HG02571 (cell line): ENCODE measurements at regions not wholly inside any gene's neighbourhood (a gene's known extent, or its start where the extent isn't known, plus 50 kb on each side); places are given as distances from the start of the nearest gene placed in this dataset.

Experiments
- ATAC-seq: cut with Tn5 transposase; IDR thresholded peaks from one replicate; pipeline ENCODE4 v1.9.1; 2021; ENCODE audit warnings: mild to moderate bottlenecking, moderate library complexity; ENCODE audit not compliant: unreplicated experiment

DNA sequence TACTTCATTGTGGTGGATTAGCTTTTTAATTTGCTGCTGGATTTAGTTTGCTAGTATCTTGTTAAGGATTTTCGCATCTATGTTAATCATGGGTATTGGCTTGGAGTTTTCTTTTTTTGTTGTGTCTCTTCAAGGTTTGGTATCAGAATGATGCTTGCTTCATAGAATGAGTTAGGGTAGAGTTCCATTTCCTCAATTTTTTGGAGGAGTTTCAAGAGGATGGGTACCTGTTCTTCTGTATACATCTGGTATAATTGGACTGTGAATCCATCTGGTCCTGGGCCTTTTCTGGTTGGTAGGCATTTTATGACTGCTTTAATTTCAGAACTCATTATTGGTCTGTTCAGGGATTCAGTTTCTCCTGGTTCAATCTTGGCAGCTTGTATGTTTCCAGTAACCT, 335.6 kb downstream of the EDEM1 start:
- no peak for ATAC-seq

DNA sequence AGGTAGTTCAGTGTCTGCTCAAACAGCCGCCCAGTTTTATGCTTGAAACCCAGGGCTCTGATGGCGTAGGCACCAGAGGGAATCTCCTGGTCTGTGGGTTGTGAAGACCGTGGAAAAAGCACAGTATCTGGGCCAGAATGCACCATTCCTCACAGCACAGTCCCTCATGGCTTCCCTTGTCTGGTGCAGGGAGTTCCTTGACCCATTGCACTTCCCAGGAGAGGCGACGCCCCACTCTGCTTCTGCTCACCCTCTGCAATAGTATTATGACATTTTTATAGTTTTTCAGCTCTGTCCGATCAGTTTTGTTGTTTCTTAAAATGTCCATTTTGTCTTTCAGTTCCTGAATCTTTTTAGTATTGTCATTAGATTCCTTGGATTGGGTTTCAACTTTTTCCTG, 343.5 kb downstream of the EDEM1 start:
- no peak for ATAC-seq

DNA sequence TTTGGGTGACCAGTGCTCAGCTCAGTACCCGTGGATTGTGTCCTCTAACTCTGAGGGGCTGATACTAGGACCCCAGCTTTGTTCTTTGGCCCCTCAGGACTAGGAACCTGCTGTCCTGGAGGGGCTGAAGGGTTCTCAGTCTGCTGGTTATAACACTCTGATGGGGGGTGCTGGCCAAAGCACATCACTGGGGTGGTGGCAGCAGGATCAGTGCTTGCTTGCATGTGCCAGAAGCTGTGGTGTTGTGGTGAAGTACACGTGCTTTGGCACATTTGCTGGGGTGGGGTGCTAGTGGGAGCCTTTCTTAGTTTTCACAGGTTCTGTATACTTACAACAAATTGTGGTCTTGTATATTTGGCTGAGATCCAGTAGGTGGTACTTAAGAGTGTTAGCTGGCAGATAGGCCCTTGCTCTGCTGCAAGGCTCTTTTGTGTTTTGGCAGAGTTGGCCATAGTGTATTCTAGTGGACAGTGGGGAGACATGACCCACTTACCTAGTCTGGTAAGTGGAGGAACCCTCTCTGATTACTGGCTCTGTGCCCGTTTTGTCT, 344.3 kb downstream of the EDEM1 start:
- no peak for ATAC-seq

DNA sequence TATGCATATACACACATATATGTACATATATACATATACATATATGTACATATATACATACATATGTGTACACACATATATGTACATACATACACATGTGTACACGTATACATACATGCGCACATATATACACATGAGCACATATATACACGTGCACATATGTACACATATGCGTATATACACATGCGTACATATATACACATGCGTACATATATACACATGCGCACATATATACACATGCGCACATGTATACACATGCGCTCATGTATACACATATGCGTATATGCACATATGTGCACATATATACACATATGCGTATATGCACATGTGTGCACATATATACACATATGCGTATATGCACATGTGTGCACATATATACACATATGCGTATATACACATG, 353.0 kb downstream of the EDEM1 start:
- no peak for ATAC-seq

DNA sequence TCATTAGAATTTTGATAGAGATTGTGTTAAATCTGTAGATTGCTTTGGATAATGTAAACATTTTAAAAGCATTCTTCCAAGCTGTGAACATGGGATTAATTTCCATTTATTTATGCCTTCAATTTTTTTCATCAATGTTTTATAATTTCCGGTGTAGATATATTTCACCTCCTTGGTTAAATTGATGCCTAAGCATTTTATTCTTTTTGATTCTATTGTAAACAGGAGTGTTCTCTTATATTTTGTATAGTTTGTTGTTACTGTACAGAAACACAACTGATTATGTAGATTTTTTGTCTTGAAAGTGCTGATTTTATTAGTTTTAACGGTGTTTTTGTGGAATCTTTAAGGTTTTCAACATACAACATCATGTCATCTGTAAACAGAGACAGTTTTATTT, 355.0 kb downstream of the EDEM1 start:
- ATAC-seq, result no peak

DNA sequence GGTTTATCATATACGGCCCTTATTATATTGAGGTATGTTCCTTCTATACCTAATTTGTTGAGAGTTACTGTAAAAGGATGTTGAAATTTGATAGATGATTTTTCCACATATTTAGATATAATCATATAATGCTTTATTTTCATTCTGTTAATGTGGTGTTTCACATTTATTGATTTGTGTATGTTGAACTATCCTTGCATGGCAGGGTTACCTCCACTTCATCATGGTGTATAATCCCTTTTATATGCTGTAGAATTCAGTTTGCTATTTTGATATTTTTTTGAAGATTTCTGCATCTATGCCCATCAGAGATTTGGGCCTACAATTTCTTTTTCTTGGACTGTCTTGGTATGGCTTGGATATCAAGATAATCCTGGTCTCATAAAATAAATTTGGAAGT, 355.5 kb downstream of the EDEM1 start:
- ATAC-seq, result no peak

DNA sequence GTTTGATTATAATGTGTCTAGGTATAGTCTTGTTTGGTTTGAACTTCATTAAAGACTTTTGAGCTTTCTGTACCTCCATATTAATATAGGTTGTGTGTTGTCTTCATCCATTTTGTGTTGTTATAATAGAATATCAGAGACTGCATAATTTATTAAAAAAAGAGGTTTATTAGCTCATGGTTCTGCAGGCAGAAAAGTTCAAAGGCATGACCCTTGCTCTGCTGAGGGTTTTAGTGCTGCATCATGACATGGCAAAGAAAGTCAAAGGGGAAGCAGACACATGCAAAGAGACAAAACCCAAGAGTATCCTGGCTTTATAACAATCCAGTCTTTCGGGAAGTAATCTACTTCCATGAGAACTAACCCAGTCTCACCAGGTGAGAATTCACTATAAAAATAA, 358.2 kb downstream of the EDEM1 start:
- no peak for ATAC-seq

DNA sequence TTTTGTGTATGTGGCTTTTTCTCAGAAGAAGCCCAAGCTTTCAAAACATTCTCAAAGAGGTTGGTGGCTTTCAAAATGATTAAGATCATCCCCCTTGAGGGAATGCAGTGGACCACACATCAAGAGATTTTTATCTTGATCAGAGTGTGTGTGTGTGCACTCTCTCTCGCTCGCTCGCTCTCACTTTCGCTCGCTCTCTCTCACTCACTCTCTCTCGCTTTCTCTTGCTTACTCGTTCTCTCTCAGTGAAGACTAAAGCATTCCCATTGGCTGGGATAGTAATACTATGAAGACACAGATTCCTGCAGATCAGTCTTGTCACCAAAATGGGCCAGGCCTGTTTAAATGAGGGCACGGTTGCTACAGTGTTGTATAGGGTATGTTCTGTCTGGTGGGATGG, 365.7 kb downstream of the EDEM1 start:
- no peak for ATAC-seq

DNA sequence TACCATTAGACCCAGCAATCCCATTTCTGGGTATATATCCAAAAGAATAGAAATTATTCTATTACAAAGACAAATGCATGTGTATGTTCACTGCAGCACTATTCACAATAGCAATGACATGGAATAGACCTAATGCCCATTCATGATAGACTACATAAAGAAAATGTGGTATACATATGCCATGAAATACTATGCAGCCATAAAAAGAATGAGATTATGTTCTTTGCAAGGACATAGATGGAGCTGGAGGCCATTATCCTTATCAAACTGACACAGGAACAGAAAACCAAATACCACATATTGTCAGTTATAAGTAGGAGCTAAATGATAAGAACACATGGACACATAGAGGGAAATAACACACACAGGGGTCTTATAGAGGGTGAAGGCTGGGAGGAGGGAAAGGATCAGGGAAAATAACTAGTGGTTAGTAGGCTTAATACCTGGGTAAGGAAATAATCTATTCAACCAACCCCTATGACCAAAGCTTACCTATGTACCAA, 366.8 kb downstream of the EDEM1 start:
- ATAC-seq, result no peak

DNA sequence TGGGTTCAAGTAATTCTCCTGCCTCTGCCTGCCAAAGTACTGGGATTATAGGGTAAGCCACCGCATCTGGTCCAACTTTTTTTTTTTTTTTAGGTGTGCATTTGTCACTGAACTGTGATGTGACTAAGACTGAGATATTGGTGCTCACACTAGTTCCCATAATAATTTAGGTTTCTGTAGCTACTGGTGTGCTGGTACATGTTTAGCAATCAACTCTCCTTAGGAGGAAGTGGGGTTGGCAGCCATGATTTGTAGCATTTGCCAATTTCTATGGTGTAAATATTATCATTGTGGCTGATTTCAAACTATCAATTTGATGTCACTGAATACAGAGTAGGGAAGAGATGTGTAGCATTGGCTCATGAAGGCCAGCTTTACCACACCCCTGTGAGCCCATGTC, 372.7 kb downstream of the EDEM1 start:
- no peak for ATAC-seq

DNA sequence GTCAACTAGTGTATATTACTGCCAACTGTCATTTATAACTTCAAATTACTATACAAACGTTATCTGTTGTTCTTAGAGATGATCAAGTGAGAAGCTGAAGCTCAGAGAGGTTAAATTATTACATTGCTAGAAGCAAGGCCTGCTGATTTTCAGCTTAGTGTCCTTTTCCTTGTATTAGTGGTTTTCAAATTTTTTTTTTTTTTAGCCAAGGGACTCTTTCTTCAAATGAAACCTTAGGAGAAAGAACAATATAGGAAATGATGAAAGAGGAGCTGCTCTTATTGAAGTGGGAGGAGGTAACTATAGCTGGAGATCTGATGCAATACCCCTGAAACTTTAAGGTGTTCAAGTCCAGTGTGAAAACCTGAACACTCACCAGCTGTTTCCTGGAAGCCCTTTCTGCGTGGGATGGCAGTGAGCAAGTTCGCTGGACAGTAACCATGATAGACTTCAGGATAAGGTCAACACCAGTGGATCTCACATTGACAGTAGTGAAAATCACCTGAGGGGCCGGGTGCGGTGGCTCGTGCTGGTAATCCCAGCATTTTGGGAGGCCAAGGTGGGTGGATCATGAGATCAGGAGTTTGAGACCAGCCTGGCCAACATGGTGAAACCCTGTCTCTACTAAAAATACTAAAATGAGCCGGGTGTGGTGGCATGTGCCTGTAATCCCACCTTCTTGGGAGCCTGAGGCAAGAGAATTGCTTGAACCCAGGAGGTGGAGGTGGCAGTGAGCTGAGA, 376.2 kb downstream of the EDEM1 start:
- no peak for ATAC-seq

DNA sequence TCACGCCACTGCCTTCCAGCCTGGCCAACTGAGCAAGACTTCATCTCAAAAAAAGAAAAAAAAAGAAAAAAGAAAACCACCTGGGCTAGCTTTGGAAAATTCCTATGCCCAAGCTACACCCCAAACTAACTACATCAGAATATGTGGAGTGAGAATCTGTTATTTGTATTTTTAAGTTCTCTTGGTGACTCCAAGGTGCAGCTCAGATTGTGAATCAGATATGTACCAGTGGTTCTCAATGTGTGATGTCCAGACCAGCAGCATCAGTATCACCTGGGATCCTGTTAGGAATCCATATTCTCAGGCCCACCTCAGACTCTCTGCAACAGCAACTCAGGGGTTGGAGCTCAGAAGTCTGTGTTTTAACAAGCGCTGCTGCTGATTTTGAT, 376.8 kb downstream of the EDEM1 start:
- no peak for ATAC-seq

DNA sequence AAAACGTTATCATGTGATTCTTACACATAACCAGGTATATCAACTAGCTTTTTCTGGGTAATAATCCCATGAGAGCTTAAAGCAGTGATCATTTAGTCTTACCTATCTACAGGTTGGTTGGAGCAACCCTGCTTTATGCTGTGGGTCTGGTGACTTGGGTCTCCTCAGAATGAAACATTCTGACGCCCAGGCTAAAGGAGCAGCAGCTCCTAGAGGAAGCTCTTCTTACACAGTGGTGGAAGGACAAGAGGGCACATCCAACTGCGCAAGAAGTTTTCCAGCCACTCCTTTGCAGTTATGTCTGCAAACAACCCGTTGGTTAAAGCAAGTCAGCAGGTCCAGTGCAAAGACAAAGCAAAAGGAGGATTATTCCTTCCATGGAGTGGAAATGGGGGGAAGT, 377.5 kb downstream of the EDEM1 start:
- ATAC-seq, result no peak

DNA sequence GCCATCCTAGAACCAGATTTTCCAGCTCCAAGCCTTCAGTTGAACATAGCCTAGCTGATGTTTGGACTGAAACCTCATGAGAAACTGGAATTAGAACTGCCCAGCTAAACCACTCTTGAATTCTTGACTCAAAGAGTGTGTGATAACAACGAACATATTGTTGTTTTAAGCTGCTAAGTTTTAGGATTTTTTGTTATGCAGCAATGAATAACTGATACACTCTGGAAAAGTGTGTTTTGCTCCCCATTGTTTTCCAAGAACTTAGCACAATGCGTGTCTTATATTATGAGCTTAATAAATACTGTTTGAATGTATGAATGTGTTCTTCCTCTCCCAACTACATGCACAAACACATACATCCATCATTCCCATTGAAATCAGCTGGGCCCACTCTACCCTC, 379.6 kb downstream of the EDEM1 start:
- ATAC-seq, result no peak

DNA sequence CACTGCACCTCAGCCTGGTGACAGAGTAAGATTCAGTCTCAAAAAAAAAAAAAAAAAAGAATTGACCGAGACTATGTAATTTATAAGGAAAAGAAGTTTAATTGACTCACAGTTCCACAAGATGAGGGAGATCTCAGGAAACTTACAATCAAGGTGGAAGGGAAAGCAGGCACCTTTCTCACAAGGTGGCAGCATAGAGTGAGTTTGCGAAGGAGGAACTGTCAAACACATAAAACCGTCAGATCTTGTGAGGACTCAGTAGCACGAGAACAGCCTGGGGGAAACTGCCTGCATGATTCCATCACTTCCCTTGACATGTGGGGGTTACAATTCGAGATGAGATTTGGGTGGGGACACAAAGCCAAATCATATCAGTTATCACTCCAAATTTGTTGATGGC, 380.9 kb downstream of the EDEM1 start:
- ATAC-seq, result no peak

DNA sequence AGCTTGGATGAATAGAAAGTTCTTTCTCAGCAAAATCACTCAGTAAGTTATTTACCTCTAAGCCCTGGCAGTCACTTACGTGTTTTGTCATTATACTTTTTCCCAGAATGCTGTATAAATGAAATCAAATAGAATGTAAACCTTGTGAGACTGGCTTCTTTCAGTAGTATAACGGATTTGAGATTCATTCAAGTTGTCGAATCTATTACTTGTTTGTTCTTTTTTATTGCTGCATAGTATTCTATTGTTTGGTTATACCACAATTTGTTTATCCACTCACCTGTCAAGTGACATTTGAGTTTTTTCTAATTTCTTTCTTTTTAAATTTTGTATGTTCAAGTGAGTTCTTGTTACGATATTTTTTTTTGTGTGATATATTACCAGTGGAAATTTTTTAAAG, 381.6 kb downstream of the EDEM1 start:
- ATAC-seq, result no peak

DNA sequence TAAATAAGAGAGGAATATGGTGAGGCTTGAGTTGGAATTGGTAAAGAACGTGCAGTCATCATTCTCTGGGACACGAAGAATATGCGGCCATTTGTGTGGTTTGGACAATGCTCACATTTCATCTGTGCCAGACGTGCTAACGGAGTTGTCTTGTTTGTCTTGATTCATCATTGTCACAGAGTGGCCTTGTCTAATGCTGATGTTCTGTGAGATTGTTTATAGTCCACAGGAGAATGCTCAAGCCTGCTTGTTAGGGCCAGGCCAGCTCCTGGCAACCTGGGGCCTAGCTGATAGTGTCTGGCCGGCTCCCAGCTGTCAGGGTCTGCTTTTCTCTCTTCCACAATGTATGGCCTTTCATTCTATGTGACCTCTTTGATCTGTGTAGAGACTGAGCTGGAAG, 384.7 kb downstream of the EDEM1 start:
- ATAC-seq, result no peak

DNA sequence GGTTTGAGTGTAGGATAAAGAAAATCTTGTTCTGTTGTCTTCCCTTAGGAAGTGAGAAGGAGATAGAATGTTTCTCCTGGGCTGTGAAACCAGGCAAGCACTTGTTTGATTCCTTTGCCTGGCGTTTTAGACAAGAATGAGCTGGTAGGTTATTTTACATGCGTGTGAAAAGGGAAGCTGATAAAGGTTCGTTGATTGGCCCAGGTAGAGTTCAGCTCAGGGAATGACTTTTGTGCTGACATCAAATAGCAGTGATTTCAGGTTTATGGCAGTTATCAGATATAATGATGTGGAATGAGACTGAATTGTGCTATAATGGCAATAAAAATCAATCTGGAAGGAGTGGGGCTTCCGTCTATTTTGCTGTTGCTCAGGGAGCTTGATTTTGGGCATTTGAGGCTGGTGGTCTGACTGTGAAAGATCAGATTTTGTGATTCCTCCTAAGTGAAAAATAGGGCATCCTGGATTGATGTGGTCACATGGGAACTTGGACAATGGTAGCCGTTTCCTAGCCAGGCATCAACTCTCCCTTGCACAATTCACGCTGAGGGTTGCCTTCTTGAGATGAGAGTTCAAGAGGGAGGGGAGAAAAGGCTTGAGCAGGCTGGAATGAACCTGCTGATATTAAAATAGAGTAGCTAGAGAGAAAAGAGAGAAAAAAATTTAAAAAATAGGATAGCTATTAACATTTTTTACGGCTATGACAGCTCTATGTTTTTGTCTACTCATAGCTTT, 388.9 kb downstream of the EDEM1 start:
- ATAC-seq, result no peak

DNA sequence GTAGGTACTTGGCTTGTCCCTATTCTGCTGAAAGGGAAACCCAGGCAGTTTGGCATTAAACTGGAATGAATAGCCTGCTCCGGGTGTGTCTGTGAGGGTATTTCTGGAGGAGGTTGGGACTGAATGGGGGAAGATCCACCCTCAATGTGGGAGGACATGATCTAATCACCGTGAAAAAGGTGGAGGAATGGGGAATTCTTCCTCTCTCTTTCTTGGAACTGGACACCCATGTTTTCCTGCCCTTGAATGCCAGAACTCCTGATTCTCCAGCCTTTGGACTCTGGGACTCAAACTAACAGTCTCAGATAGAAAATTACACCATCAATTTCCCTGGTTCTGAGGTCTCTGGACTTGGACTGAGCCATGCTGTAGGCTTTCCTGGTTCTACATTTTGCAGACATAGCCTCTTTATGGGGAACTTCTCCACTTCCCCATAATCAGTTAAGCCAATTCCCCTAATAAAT, 391.7 kb downstream of the EDEM1 start:
- no peak for ATAC-seq

DNA sequence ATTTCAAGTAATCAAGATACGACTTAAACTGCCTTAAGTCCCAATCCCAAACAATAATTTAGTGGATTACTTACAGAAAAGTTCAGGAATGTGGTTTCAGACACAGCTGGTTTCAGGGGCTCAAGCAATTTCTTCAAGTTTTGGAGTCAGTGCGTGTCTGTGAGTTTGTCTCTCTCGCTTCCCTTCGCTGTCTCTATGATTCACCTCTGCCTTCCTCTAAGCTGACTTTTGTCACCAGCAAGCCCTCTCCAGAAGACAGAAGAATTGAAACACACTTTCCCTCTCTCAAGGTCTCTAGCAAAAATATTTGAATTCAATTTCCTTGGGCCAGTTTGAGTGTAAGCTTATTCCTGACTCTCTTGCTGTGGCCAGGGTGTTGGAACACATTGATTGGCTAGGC, 392.4 kb downstream of the EDEM1 start:
- no peak for ATAC-seq

DNA sequence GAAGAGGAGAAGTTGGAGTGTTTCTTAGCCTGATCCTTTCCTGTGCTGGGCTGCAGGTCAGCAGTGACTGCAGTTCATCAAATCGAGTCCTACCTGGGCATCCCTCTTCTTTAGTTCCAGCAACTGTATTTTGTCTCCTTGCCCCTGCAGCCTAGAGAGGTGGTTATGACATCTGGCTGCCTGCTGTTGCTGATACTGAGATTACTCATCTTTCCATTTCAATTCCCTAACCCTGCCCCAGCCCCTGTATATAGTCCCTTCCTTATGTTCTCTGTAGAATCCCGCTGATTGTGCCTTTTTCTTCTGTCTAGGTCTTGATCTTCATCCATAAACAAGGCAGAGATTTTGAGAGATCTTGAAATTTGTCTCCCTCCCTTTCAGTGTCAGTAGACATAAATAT, 393.3 kb downstream of the EDEM1 start:
- ATAC-seq, result no peak

DNA sequence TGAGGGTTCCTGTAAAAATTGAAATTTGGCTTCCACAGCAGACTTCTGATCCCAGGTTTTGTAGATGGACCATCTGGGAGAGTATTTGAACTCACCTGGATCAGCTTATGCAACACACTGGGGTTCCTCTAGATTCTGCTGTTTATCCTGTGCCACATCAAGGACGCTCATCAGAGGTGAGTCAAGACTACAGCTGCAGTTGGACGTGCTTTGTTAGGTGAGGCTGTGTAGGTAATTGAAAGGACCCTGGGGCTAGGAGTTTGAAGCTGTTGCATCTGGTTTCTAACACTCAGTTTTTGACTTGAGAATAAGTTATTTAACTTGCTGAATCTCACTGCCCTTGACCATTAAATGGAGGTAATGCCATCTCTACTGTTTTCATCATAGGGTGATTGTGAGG, 394.2 kb downstream of the EDEM1 start:
- ATAC-seq, result no peak
